GM18951 (cell line): ENCODE measurements at regions not wholly inside any gene's neighbourhood (a gene's known extent, or its start where the extent isn't known, plus 50 kb on each side); places are given as distances from the start of the nearest gene placed in this dataset.
"Not testable (repeated sequence)": the region's sequence is repeated elsewhere in the genome, so short reads cannot be mapped to it uniquely, and the experiment has no call there.

Experiments used
- POLR2A ChIP-seq: IDR thresholded peaks from 4 replicates; pipeline ENCODE4 v1.6.1; 2011; ENCODE audit warnings: mild to moderate bottlenecking; ENCODE audit not compliant: insufficient read length, insufficient read depth; ENCODE audit errors: extremely low read depth
- in situ Hi-C: fragments of 300-500 bp; cut with MboI; formaldehyde crosslinking; loops from one replicate; pipeline ENCODE4 v1.12.0; 2022; ENCODE audit warnings: low sequenced_read_pairs, mixed read lengths, inconsistent platforms; ENCODE audit not compliant: unreplicated experiment

DNA sequence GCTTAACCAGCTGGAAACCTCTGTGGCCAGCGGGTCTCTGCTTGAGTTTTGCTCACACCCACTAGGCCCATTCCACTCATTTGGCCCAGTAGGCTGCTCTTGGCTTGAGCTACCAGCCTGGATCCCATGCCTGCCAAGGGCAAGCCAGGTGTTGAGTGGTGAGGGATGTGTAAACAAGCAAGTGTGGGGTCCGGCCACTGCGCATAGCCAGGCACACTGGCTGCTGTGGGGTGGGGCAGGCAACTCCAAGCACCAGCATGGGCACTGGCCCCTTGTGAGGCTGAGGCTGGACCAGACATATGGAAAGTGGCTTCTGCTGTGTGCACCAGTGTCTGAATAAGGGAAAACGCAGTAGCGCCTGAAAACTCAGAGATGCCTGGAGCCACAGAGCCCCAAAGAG lies 732.7 kb downstream of the NR4A2 start:
- TF ChIP-seq POLR2A: no peak
- in situ Hi-C loops: no loop called here

DNA sequence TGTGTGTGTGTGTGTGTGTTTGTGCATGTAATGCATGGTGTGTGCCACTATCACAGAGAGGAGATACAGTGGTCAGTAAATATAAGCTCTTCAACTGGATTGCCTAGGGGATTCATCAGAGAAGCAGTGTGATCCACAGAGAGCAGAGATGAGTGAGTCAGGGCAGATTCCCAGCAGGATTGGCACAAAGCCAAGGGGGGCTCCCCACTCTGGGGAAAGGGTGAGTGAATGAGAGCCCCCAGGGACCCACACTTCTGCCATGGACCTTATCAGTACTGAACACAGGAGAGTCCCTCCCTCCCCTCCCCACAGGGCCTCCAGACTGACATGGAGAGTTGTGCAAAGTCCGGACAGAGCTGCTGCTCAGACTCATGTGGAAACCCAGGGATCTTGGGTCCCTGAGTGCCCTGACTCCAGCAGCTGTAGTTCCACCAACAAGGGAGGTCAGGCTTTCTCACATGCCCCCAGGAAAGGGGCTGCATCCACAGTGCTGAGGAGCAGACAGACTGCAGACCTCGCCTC lies 748.8 kb downstream of the NR4A2 start:
- in situ Hi-C loops: no loop called here
- TF ChIP-seq POLR2A: no peak

DNA sequence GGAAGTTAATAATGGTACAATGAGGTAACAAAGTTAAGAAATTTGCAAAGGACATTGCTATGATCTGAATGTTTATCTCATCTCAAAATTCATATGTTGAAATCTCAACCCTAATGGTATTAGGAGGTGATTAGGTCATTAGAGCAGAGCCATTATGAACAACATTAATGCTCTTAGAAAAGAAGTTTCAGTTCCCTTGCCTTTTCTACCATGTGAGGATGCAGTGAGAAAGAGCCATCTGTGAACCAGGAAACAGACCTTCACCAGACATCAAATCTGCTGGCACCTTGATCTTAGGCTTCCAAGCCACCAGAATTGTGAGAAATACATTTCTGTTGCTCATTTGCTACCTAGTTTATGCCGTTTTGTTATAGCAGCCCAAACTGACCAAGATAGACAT lies 757.6 kb downstream of the NR4A2 start:
- in situ Hi-C loops: no loop called here
- TF ChIP-seq POLR2A: no peak

DNA sequence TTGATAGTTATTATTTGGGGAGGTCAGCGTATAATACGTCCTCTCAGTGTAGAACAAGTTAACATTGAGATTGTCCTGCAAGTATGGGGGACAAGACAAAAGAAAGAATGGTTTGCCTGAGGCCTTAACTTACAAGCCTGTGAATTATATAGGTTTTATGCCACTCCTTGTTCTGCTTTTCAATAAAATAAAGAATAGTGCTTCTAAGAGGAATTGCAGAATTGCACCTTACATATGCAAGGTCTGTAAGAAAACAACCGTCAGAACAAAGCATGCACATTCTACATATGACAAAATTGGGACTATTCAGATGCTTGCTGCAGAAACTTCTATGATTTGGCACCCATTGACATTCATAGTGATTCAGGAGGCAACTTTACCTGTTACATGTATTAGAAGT lies 785.0 kb downstream of the NR4A2 start:
- in situ Hi-C loops: no loop called here
- TF ChIP-seq POLR2A: no peak

DNA sequence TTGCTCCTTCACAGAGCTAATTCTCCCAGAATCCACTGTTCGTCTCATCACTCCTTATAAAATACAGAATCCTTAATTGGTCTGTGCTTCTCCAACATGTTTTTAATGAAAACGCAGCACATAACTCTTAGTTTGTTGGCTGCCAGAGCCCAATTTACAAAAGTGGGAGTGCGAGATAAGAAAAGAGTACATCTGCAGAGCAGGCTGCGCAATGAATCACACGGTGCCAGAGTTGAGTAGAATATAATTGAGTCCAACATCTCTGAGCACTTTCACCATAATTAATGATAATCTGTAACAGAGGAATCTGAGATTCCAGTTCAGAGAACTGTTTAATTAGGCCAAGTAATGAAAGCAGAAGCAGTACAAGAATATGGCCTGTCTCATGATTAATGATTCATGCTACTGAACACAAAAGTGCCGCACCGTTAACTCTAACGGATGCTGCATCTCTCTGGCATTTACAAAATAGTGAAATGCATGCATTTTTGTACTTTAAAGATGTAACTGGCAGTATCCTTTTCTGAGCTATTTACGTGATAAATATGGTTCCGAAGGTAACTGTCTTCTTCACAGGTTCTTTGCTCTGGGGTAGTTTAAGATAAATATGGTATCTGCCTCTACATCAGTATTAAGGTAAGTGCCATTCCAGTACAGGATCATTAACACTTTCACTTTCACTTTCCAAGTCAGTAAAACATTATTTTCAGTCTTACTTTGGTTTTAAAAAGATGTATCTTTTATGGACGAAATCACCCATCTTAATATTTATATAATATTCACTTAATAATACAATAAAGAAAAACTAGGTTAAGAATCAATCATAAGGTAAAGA lies 785.6 kb downstream of the NR4A2 start:
- in situ Hi-C loops: no loop called here
- no peak for TF ChIP-seq POLR2A

DNA sequence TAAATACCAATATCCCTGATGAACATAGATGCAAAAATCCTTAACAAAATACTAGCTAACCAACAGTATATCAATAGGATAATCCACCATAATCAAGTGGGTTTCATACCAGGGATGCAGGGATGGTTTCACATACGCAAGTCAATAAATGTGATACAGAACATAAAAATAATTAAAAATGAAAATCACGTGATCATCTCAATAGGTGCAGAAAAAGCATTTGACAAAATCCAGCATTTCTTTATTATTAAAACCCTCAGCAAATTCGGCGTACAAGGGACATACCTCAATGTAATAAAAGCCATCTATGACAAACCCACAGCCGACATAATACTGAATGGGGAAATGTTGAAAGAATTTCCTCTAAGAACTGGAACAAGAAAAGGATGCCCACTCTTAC lies 793.5 kb downstream of the NR4A2 start:
- in situ Hi-C loops: not testable (repeated sequence)

DNA sequence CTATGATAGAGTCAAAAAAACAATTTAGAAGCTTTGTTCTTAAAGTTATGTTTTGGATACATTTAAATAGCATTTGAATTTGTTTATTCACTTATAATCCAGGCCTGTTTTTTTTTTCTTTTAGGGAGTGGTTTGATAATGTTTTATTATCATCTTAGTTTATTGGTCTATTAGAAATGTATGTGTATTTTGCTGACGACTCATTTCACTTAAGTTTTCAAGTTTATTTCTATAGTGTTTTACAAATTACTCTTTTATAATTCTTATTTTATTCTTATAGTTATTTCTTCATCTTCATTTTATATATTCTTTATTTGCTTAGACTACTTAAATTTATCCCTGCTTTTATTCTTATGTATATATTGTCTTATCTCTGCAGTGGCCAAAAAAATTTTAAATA lies 804.5 kb downstream of the NR4A2 start:
- in situ Hi-C loops: no loop called here
- TF ChIP-seq POLR2A: no peak

DNA sequence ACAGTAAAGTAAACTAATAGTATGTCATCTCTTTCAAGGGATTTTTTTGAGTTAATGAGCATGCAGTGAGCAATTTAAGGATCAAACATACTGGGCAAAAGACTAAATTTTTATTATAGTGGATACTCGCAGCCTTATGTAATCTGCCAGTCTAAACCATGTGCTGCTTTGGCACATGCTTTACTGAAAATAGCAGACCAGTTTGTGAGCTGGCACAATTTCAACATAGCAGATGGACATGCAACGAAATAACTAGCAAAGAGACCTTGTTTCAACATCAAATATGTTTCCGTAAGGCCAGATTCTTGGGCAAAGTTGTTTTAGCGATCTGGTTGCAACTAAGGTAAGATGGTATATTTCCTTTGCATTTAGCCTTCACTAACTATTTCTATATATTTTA lies 807.3 kb downstream of the NR4A2 start:
- no peak for TF ChIP-seq POLR2A
- in situ Hi-C loops: no loop called here

DNA sequence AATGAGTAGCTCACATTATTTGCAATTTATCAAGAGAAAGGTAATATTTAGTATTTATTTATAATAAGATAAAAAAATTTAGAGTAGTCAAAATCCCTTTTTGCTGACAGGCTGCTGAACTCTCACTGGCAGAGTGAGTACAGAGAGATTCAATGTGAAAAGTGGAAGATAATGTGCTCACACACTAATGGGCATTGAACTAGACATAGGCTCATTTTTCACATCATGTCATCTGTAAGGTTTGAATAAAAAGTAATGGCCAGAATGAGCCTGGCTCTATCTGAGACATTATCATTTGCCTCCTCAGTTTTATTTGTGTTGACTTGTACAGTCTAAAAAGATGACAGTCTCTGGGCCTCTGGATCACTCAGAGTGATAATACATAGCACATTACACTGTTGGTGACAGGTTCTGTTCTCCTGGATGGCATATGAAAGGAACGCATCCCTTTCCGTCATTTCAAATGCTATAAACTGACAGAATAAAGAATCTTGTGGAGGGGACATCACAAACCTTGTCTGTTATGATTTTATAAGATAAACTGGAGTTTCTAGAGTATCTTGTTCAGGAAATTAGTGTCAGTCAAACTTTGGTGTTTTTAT lies 812.9 kb downstream of the NR4A2 start:
- in situ Hi-C loops: no loop called here
- TF ChIP-seq POLR2A: no peak

DNA sequence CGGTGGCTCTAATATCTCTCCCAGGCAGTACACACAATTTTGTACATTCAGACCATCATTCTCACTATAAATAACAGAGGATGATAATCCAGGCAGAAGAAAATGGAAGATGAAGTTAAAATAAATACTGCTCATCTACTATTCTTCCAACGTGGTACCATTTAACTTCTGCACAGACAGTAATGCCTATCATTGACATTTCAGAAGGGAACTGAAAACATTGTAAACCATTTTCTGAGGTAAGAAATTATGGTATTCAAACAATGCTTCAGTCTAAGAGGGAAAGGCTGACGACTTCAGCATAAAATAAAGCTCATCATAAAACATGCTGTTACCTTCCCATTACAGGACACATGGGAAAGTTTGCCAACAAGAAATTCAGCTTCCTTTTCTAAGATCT lies 814.4 kb downstream of the NR4A2 start:
- in situ Hi-C loops: no loop called here
- no peak for TF ChIP-seq POLR2A

DNA sequence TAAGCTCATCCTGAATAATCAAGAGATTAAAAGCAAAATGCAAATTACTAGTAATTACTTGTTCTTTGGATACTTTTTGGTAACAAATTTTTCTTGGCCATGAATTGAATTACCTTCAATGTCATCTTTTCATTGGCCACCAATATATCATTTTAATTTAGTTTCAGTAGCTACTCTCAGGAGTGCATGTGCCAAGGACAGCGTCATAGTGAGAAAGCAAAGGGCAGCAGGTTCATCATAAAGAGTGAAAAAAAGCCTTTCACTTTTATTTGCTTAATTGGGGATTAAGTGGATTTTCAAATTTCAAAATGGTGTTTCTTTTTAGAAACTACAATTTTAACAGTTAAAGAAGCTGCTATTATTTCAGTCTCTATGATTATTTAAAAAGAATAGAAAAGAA lies 815.2 kb downstream of the NR4A2 start:
- in situ Hi-C loops: no loop called here
- no peak for TF ChIP-seq POLR2A

DNA sequence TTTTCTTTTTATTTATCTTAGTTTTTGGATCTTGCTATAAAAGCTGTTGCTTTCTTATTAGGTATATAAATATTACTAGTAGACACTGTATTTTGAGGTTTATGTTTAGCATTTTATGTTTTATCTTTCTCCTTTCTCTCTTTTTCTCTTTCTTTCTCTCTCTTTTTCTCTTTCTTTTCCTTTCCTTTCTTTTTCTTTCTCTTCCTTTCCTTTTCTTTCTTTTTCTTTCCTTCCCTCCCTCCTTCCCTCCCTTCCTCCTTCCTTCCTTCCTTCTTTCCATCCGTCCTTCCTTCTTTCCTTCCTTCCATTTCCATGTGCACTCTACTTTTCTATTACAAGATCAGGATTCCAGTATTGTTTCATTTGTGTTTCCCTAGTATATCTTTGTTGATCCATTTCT lies 814.8 kb downstream of the KCNJ3 start:
- in situ Hi-C loops: no loop called here
- no peak for TF ChIP-seq POLR2A

DNA sequence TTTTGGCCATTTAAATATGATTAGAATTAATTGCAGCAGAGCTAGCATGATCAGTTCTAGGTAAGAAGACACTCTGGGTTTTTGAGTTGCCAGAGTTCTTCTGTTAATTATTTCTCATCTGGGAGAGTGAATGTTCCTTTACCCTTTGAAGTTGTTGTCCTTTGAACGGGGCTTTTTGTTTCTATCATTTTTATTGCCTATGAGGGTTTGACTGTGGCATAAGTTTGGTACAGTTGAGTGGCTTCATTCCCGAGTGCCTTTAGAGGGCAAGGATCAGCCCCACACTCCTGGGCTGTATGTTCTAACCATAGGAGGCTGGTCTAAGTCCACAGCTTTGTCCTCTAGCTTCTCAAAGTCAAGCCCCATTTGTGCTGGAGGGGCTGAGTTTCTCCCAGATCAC lies 804.3 kb downstream of the KCNJ3 start:
- TF ChIP-seq POLR2A: no peak
- in situ Hi-C loops: no loop called here

DNA sequence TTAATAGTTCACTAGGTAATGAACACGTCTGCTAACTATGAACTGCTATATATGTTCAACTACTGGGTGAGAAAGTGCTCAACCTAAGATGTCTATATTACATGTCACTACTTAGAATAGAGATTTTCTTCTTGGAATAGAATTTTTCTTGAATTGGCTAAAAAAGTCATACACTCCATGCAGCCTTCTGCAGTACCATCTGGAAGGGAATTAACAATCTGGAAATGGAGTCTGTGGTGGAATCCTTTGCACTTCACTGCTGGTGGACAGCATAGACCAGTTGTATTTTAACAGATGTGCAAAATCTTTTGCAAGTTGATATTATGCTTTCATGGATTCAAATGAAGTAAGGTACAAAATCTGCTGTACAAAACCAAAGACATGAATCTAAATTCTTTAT lies 799.6 kb downstream of the KCNJ3 start:
- no peak for TF ChIP-seq POLR2A
- in situ Hi-C loops: no loop called here
